ENCODE measurements at regions not wholly inside any gene's neighbourhood (a gene's known extent, or its start where the extent isn't known, plus 50 kb on each side); places are given as distances from the start of the nearest gene placed in this dataset.
"Not testable (repeated sequence)": the region's sequence is repeated elsewhere in the genome, so short reads cannot be mapped to it uniquely, and the experiment has no call there.

DNA sequence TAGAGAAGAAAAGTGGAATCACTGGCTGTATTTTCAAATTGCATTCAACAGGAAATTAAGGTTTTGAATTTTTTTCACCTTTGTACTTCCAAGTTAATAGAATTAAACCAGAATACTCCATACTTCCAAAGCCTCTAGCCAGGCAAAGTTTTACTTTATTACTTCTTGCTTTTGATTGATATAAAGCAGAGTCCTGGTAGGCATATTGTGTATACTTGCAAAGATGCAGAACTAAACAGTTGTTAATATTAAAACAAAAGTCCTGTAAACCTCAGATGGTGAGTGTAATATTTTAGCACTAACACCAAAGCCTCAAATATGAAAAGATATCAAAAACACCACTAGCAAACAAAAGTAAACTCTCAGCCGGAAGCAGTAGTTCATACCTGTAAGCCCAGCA lies 107.2 kb upstream of the C2CD4B start:
- peaks cover 70% of the 10 kb centered on the region for H3K9me3 Mint-ChIP-seq
- DNase-seq: no peak
- peaks cover 2% of the 10 kb centered on the region for H3K27me3 Mint-ChIP-seq (ENCODE audit: low read depth, poor library complexity)
- no peaks in the 10 kb centered on the region for H3K4me1 Mint-ChIP-seq
- peaks cover 7% of the 10 kb centered on the region for H3K36me3 Mint-ChIP-seq (ENCODE audit: low read depth)
- no peak overlapping the region for H3K27ac Mint-ChIP-seq
- TF ChIP-seq, protein P1, sequence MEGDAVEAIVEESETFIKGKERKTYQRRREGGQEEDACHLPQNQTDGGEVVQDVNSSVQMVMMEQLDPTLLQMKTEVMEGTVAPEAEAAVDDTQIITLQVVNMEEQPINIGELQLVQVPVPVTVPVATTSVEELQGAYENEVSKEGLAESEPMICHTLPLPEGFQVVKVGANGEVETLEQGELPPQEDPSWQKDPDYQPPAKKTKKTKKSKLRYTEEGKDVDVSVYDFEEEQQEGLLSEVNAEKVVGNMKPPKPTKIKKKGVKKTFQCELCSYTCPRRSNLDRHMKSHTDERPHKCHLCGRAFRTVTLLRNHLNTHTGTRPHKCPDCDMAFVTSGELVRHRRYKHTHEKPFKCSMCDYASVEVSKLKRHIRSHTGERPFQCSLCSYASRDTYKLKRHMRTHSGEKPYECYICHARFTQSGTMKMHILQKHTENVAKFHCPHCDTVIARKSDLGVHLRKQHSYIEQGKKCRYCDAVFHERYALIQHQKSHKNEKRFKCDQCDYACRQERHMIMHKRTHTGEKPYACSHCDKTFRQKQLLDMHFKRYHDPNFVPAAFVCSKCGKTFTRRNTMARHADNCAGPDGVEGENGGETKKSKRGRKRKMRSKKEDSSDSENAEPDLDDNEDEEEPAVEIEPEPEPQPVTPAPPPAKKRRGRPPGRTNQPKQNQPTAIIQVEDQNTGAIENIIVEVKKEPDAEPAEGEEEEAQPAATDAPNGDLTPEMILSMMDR (IDR thresholded peaks at IDR 0.05): no peak
- H3K4me3 Mint-ChIP-seq: no peak overlapping the region

DNA sequence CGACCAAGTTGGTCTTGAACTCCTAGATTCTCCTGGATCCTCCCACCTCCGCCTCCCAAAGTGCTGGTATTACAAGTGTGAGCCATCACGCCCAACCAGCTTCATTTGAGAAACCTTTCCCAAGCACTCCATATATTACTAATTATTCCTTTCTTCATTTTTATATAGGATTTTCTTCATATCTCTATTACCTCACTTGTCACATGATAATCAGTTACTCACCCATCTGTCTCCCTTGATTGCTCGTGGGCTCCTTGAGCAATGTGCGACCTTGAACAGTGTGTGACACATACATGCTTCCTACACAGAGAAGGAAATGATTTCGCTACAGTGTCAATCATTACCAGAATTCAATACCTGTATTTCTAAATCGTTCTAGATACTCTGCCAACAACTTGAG lies 110.7 kb upstream of the C2CD4B start:
- no peak overlapping the region for H3K4me3 Mint-ChIP-seq
- TF ChIP-seq, protein P1 (IDR thresholded peaks at IDR 0.05): no peak
- no peak overlapping the region for H3K27ac Mint-ChIP-seq
- peaks cover 2% of the 10 kb centered on the region for H3K27me3 Mint-ChIP-seq (ENCODE audit: low read depth, poor library complexity)
- H3K36me3 Mint-ChIP-seq (ENCODE audit: low read depth): no peaks in the 10 kb centered on the region
- DNase-seq: no peak
- H3K9me3 Mint-ChIP-seq: peaks cover 34% of the 10 kb centered on the region
- H3K4me1 Mint-ChIP-seq: no peaks in the 10 kb centered on the region

DNA sequence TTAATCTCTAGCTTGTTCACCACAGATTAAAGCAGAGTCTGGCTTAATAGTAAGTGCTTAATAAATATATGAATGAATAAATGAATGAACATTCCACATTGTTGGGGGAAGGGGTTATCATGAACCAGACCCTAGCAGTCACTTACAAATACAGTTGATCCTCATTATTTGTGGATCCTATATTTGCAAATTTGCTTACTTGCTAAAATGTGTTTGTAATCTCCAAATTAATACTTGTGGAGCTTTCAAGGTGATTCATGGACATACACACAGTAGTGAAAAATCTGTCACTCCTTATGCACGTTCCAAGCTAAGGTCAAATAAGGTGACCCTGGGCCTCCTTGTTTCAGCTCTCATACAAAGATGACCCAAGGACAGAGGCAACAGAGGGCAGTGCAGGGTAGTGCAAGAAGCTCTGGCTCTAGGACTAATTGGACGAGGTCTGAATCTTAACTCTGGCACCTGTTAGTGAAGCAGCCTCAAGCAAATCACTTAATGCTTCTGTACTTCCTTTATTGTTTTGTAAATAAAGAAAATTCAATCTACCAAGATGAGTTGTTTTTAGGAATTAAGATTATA lies 112.8 kb upstream of the C2CD4B start:
- Mint-ChIP-seq H3K27me3 (ENCODE audit: low read depth, poor library complexity) (peaks cover 6% of the 10 kb centered on the region), H3K9me3 (peaks cover 16% of the 10 kb centered on the region)
- DNase-seq: no peak

DNA sequence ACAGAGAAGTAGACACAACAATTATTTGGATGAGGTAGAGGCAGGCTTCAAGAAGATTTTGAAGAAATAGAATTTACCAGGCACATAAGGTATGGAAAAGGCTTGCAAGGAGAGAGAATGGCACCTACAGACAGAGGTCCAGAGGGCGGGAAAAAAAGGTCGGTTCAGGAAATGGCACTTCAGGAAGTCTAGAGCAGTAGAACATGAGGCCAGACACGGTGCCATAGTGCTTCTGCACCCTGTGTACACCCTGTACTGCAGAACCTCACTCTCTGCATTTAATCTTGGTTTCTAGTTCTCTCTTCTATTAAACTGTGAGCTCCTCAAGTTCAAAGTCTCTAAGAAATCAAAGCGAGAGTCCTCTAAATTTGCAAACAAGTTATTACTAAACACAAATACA lies 113.4 kb upstream of the C2CD4B start:
- H3K4me1 Mint-ChIP-seq: no peaks in the 10 kb centered on the region
- peaks cover 16% of the 10 kb centered on the region for H3K9me3 Mint-ChIP-seq
- H3K27me3 Mint-ChIP-seq (ENCODE audit: low read depth, poor library complexity): peaks cover 6% of the 10 kb centered on the region
- H3K27ac Mint-ChIP-seq: no peak overlapping the region
- no peak overlapping the region for H3K4me3 Mint-ChIP-seq
- H3K36me3 Mint-ChIP-seq (ENCODE audit: low read depth): no peaks in the 10 kb centered on the region
- TF ChIP-seq, protein P1 (IDR thresholded peaks at IDR 0.05): no peak
- DNase-seq: no peak

More for the DNA sequence above, 112.8 kb upstream of the C2CD4B start:
- Mint-ChIP-seq H3K4me1 (no peaks in the 10 kb centered on the region), H3K36me3 (ENCODE audit: low read depth) (no peaks in the 10 kb centered on the region), H3K4me3 (no peak overlapping the region), H3K27ac (no peak overlapping the region)
- TF ChIP-seq, protein P1 (IDR thresholded peaks at IDR 0.05): no peak

DNA sequence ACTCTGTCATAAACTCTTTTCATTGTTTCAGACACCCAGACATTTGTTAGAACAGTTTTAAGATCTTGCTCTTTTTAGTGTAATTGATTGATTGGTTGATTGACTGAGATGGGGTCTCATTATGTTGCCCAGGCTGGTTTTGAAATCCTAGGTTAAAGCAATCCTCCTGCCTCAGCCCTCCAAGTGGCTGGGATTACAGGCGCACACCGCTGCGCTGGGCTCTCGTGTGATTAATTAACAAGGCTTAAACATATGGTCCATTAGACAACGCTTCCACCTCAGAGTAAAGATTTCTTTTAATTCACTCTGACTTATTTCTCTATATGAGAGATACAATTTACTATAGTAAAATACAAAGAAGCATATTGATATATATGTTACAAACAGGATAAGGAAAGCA lies 114.0 kb upstream of the C2CD4B start:
- Mint-ChIP-seq H3K27ac (no peak overlapping the region), H3K27me3 (ENCODE audit: low read depth, poor library complexity) (peaks cover 6% of the 10 kb centered on the region), H3K9me3 (peaks cover 16% of the 10 kb centered on the region), H3K36me3 (ENCODE audit: low read depth) (no peaks in the 10 kb centered on the region), H3K4me3 (no peak overlapping the region), H3K4me1 (no peaks in the 10 kb centered on the region)
- no peak for DNase-seq
- TF ChIP-seq, protein P1 (IDR thresholded peaks at IDR 0.05): no peak

DNA sequence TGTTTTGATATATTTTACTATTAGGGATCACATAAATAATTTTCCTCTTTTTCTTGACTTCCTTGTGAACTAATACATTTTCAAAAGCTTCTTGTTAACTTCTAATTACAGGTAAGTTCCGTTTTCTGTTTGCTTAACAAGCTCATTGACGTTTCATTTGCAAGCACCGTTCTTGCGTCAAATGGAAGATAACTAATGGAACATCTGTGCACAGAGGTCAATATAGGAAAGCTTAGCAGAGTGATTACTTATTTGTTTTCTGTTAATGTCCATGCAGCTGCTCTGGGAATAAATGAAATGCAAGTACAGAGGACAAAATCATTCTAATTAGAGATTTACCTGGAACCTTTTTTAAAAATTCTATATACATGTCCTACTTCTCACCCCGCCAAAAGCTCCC lies 115.5 kb upstream of the C2CD4B start:
- H3K4me1 Mint-ChIP-seq: no peaks in the 10 kb centered on the region
- DNase-seq: no peak
- no peak overlapping the region for H3K27ac Mint-ChIP-seq
- no peak overlapping the region for H3K4me3 Mint-ChIP-seq
- TF ChIP-seq, protein P1 (IDR thresholded peaks at IDR 0.05): no peak
- H3K27me3 Mint-ChIP-seq (ENCODE audit: low read depth, poor library complexity): peaks cover 6% of the 10 kb centered on the region
- H3K36me3 Mint-ChIP-seq (ENCODE audit: low read depth): no peaks in the 10 kb centered on the region
- H3K9me3 Mint-ChIP-seq: peaks cover 8% of the 10 kb centered on the region

DNA sequence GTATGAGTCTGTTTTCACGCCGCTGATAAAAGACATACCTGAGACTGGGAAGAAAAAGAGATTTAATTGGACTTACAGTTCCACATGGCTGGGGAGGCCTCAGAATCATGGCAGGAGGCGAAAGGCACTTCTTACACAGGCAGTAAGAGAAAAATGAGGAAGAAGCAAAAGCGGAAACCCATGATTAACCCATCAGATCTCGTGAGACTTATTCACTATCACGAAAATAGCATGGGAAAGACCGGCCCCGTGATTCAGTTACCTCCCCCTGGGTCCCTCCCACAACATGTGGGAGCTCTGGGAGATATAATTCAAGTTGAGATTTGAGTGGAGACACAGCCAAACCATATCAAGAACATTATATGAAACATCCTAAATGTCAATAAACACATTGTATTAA lies 116.7 kb upstream of the C2CD4B start:
- H3K4me1 Mint-ChIP-seq; H3K27ac Mint-ChIP-seq; H3K27me3 Mint-ChIP-seq (ENCODE audit: low read depth, poor library complexity); H3K4me3 Mint-ChIP-seq; H3K9me3 Mint-ChIP-seq; DNase-seq; H3K36me3 Mint-ChIP-seq (ENCODE audit: low read depth): not testable (repeated sequence)
